Liver (tissue), 8 donors: ENCODE measurements at regions not wholly inside any gene's neighbourhood (a gene's known extent, or its start where the extent isn't known, plus 50 kb on each side); places are given as distances from the start of the nearest gene placed in this dataset.

Experiments used
- DNase-seq: peaks from one replicate; pipeline ENCODE4 v3.0.0-alpha.2; 2017; ENCODE audit warnings: low spot score
- H3K27ac ChIP-seq, 2 donors: one replicate each; pipeline ENCODE4 v1.7.0; 2013; ENCODE audit warnings: inconsistent platforms in 2 of 2, low read length in 2 of 2, control low read depth in 1 of 2, low read depth in 1 of 2, mild to moderate bottlenecking in 1 of 2
- H3K27me3 ChIP-seq, 4 donors: one replicate each; pipeline versions ENCODE4 v1.6.1 to v1.7.0; 2013; ENCODE audit warnings: low read length in 3 of 4, inconsistent platforms in 1 of 4, mild to moderate bottlenecking in 1 of 4, moderate library complexity in 1 of 4; ENCODE audit not compliant: control insufficient read depth in 4 of 4, insufficient read depth in 4 of 4
- H3K36me3 ChIP-seq, 4 donors: one replicate each; pipeline versions ENCODE4 v1.6.1 to v1.7.0; 2013; ENCODE audit warnings: low read length in 3 of 4, mild to moderate bottlenecking in 3 of 4, low read depth in 1 of 4, moderate library complexity in 1 of 4; ENCODE audit not compliant: control insufficient read depth in 4 of 4, insufficient read depth in 3 of 4
- H3K4me1 ChIP-seq, 4 donors: one replicate each; pipeline versions ENCODE4 v1.6.1 to v1.7.0; 2013; ENCODE audit warnings: low read length in 3 of 4, mild to moderate bottlenecking in 3 of 4, moderate library complexity in 1 of 4; ENCODE audit not compliant: control insufficient read depth in 4 of 4, insufficient read depth in 4 of 4
- H3K4me3 ChIP-seq, 3 donors: one replicate each; pipeline versions ENCODE4 v1.6.1 to v1.7.0; 2013; ENCODE audit warnings: low read length in 3 of 3, control low read depth in 1 of 3, low read depth in 1 of 3, mild to moderate bottlenecking in 1 of 3
- H3K9ac ChIP-seq, 2 donors: one replicate each; pipeline ENCODE4 v1.7.0; 2013; ENCODE audit warnings: low read length in 2 of 2, mild to moderate bottlenecking in 2 of 2, moderate library complexity in 2 of 2, control low read depth in 1 of 2, low read depth in 1 of 2
- H3K9me3 ChIP-seq, 4 donors: one replicate each; pipeline versions ENCODE4 v1.6.1 to v1.7.0; 2013; ENCODE audit warnings: low read length in 3 of 4; ENCODE audit not compliant: control insufficient read depth in 4 of 4
- EGR1 ChIP-seq, 2 donors: IDR thresholded peaks; 2 replicates each; pipeline ENCODE4 v1.6.1; 2016 to 2018; ENCODE audit warnings: antibody characterized with exemption in 2 of 2, low read depth in 2 of 2
- FOXA1 ChIP-seq: IDR thresholded peaks from 2 replicates; pipeline ENCODE4 v1.6.1; 2016; ENCODE audit warnings: antibody characterized with exemption
- FOXA2 ChIP-seq: IDR thresholded peaks from 2 replicates; pipeline ENCODE4 v1.6.1; 2016; ENCODE audit warnings: antibody characterized with exemption
- GABPA ChIP-seq, 2 donors: IDR thresholded peaks in 1 of 2; conservative IDR thresholded peaks in 1 of 2; 2 replicates each; pipeline ENCODE4 v1.6.1; 2016; ENCODE audit warnings: antibody characterized with exemption in 2 of 2, mild to moderate bottlenecking in 1 of 2, moderate library complexity in 1 of 2
- HNF4A ChIP-seq, 2 donors: conservative IDR thresholded peaks; 2 replicates each; pipeline ENCODE4 v1.6.1; 2016; ENCODE audit warnings: antibody characterized with exemption in 2 of 2, mild to moderate bottlenecking in 2 of 2
- HNF4G ChIP-seq: IDR thresholded peaks from 2 replicates; pipeline ENCODE4 v1.6.1; 2016; ENCODE audit warnings: antibody characterized with exemption
- JUND ChIP-seq, 2 donors: IDR thresholded peaks; 2 replicates each; pipeline ENCODE4 v1.6.1; 2016; ENCODE audit warnings: antibody characterized with exemption in 2 of 2
- NR2F2 ChIP-seq: IDR thresholded peaks from 2 replicates; pipeline ENCODE4 v1.6.1; 2016; ENCODE audit warnings: antibody characterized with exemption
- RAD21 ChIP-seq, 2 donors: IDR thresholded peaks; 2 replicates each; pipeline ENCODE4 v1.6.1; 2016; ENCODE audit warnings: antibody characterized with exemption in 2 of 2, mild to moderate bottlenecking in 2 of 2
- RXRA ChIP-seq, 2 donors: IDR thresholded peaks; 2 replicates each; pipeline ENCODE4 v1.6.1; 2017 to 2018; ENCODE audit warnings: antibody characterized with exemption in 2 of 2, mild to moderate bottlenecking in 1 of 2
- TAF1 ChIP-seq: conservative IDR thresholded peaks from 2 replicates; pipeline ENCODE4 v1.6.1; 2016; ENCODE audit warnings: antibody characterized with exemption, mild to moderate bottlenecking
- YY1 ChIP-seq: IDR thresholded peaks from 2 replicates; pipeline ENCODE4 v1.6.1; 2016; ENCODE audit warnings: antibody characterized with exemption, mild to moderate bottlenecking
- WGBS: extraction: QIAGEN DNeasy Blood & Tissue Kit; methylation state at CpG from one replicate; pipeline ENCODE4 v1.1.7; 2013; 5-methylcytosine and 5-hydroxymethylcytosine counted together
- TF ChIP-seq, protein P1 (sequence below): IDR thresholded peaks from 2 replicates; pipeline ENCODE4 v1.6.1; 2016; ENCODE audit warnings: antibody characterized with exemption
- TF ChIP-seq, protein P2 (sequence below): IDR thresholded peaks from 2 replicates; pipeline ENCODE4 v1.6.1; 2016; ENCODE audit warnings: antibody characterized with exemption, mild to moderate bottlenecking
- TF ChIP-seq, protein P3 (sequence below): fragments of 150-350 bp; IDR thresholded peaks from 2 replicates; pipeline ENCODE4 v1.5.1; 2017; ENCODE audit warnings: improper control_type of control experiment, low read depth, low read length; ENCODE audit not compliant: missing input control
- TF ChIP-seq, protein P4 (sequence below): IDR thresholded peaks from 2 replicates; pipeline ENCODE4 v1.6.1; 2016; ENCODE audit warnings: antibody characterized with exemption
- TF ChIP-seq, protein P5 (sequence below): IDR thresholded peaks from 2 replicates; pipeline ENCODE4 v1.6.1; 2016; ENCODE audit warnings: antibody characterized with exemption
- donor health status: healthy.
- donor health status: healthy.
- donor health status: healthy.
- donor health status: healthy.
- donor health status: healthy.

DNA sequence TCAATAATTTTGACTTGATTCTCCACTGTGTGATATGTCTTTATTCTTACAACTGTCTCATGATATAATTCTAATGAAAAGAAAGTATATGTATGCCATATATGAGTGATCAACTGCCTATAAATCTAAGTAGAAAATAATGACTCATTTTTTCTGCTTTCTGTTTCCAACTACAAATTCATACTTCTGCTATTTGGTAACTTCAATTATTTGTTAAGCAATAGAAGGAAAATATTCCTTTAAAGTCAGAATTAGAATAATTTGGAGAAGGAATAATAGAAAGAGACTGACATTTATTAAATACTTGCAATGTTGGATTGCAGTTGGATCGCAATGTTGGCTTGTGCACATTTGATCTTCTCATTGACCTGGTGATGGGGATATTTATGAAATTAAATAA is 204.2 kb upstream of the PACRGL start (continued):
- no peak for TF ChIP-seq GABPA (IDR thresholded peaks at IDR 0.05 in 1 of 2, conservative IDR thresholded peaks at IDR 0.05 in 1 of 2)
- TF ChIP-seq NR2F2, result no peak
- TF ChIP-seq JUND (IDR thresholded peaks at IDR 0.05), result no peak
- TF ChIP-seq EGR1 (IDR thresholded peaks at IDR 0.05; ENCODE audit: low read depth in 2 of 2), result no peak
- no peak for TF ChIP-seq HNF4G
- no peak for TF ChIP-seq TAF1
- TF ChIP-seq HNF4A (conservative IDR thresholded peaks at IDR 0.05), result no peak
- TF ChIP-seq, protein P1, sequence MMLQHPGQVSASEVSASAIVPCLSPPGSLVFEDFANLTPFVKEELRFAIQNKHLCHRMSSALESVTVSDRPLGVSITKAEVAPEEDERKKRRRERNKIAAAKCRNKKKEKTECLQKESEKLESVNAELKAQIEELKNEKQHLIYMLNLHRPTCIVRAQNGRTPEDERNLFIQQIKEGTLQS, result no peak
- no peak for TF ChIP-seq FOXA1
- TF ChIP-seq RXRA (IDR thresholded peaks at IDR 0.05), result no peak
- no peak for TF ChIP-seq FOXA2

DNA sequence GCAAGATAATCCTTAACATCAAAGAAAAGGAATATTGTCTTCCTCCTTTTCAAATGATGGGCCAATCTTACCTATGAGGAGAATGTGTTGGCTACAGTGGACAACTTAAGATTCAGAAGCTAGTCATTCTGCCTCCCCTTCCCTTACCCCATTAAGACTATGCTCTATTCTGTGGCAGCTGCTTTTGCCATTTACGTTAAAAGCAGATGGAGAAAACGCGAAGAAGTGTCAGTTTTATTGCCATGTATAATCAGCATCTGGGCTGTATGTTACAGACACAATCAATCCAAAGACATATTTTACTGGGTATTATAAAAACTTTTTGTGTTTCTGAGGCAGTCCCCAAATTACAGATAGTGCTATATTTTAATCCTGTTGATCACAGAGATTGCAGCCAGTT is 196.1 kb upstream of the PACRGL start:
- no peaks in the 10 kb centered on the region for H3K27me3 ChIP-seq
- no peak overlapping the region for H3K9ac ChIP-seq
- H3K4me3 ChIP-seq, result no peak overlapping the region
- 78% methylated on average over 3 of the region's 3 CpGs for WGBS
- H3K27ac ChIP-seq, result no peak overlapping the region
- DNase-seq, result no peak
- H3K4me1 ChIP-seq, result no peaks in the 10 kb centered on the region
- no peaks in the 10 kb centered on the region for H3K36me3 ChIP-seq
- H3K9me3 ChIP-seq, result no peaks in the 10 kb centered on the region
- no peak for TF ChIP-seq HNF4G
- TF ChIP-seq, protein P2, sequence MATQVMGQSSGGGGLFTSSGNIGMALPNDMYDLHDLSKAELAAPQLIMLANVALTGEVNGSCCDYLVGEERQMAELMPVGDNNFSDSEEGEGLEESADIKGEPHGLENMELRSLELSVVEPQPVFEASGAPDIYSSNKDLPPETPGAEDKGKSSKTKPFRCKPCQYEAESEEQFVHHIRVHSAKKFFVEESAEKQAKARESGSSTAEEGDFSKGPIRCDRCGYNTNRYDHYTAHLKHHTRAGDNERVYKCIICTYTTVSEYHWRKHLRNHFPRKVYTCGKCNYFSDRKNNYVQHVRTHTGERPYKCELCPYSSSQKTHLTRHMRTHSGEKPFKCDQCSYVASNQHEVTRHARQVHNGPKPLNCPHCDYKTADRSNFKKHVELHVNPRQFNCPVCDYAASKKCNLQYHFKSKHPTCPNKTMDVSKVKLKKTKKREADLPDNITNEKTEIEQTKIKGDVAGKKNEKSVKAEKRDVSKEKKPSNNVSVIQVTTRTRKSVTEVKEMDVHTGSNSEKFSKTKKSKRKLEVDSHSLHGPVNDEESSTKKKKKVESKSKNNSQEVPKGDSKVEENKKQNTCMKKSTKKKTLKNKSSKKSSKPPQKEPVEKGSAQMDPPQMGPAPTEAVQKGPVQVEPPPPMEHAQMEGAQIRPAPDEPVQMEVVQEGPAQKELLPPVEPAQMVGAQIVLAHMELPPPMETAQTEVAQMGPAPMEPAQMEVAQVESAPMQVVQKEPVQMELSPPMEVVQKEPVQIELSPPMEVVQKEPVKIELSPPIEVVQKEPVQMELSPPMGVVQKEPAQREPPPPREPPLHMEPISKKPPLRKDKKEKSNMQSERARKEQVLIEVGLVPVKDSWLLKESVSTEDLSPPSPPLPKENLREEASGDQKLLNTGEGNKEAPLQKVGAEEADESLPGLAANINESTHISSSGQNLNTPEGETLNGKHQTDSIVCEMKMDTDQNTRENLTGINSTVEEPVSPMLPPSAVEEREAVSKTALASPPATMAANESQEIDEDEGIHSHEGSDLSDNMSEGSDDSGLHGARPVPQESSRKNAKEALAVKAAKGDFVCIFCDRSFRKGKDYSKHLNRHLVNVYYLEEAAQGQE, result no peak
- TF ChIP-seq, protein P3, sequence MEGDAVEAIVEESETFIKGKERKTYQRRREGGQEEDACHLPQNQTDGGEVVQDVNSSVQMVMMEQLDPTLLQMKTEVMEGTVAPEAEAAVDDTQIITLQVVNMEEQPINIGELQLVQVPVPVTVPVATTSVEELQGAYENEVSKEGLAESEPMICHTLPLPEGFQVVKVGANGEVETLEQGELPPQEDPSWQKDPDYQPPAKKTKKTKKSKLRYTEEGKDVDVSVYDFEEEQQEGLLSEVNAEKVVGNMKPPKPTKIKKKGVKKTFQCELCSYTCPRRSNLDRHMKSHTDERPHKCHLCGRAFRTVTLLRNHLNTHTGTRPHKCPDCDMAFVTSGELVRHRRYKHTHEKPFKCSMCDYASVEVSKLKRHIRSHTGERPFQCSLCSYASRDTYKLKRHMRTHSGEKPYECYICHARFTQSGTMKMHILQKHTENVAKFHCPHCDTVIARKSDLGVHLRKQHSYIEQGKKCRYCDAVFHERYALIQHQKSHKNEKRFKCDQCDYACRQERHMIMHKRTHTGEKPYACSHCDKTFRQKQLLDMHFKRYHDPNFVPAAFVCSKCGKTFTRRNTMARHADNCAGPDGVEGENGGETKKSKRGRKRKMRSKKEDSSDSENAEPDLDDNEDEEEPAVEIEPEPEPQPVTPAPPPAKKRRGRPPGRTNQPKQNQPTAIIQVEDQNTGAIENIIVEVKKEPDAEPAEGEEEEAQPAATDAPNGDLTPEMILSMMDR, result no peak
- TF ChIP-seq, protein P4, sequence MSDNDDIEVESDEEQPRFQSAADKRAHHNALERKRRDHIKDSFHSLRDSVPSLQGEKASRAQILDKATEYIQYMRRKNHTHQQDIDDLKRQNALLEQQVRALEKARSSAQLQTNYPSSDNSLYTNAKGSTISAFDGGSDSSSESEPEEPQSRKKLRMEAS, result no peak
- TF ChIP-seq JUND (IDR thresholded peaks at IDR 0.05), result no peak
- no peak for TF ChIP-seq FOXA1
- no peak for TF ChIP-seq YY1
- no peak for TF ChIP-seq EGR1 (IDR thresholded peaks at IDR 0.05; ENCODE audit: low read depth in 2 of 2)
- TF ChIP-seq, protein P5, sequence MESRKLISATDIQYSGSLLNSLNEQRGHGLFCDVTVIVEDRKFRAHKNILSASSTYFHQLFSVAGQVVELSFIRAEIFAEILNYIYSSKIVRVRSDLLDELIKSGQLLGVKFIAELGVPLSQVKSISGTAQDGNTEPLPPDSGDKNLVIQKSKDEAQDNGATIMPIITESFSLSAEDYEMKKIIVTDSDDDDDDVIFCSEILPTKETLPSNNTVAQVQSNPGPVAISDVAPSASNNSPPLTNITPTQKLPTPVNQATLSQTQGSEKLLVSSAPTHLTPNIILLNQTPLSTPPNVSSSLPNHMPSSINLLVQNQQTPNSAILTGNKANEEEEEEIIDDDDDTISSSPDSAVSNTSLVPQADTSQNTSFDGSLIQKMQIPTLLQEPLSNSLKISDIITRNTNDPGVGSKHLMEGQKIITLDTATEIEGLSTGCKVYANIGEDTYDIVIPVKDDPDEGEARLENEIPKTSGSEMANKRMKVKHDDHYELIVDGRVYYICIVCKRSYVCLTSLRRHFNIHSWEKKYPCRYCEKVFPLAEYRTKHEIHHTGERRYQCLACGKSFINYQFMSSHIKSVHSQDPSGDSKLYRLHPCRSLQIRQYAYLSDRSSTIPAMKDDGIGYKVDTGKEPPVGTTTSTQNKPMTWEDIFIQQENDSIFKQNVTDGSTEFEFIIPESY, result no peak
- TF ChIP-seq RXRA (IDR thresholded peaks at IDR 0.05), result no peak
- TF ChIP-seq RAD21 (IDR thresholded peaks at IDR 0.05), result no peak
- TF ChIP-seq NR2F2, result no peak
